Smooth muscle cell (in vitro differentiated cells): ENCODE measurements at regions not wholly inside any gene's neighbourhood (a gene's known extent, or its start where the extent isn't known, plus 50 kb on each side); places are given as distances from the start of the nearest gene placed in this dataset.

Experiments
- DNase-seq: peaks from one replicate; lab custom pipeline; 2025; ENCODE audit not compliant: unreplicated experiment; lab: John Stamatoyannopoulos, UW
- H2AFZ ChIP-seq: fragments of 200-600 bp; sonication (generic); 2 replicates; pipeline ENCODE4 v1.6.0; 2016; ENCODE audit warnings: antibody characterized with exemption, low read depth, mild to moderate bottlenecking
- H3F3A ChIP-seq: fragments of 200-600 bp; sonication (generic); 2 replicates; pipeline ENCODE4 v1.6.0; 2017; ENCODE audit warnings: antibody characterized with exemption, low read depth
- H3K27ac ChIP-seq: fragments of 200-600 bp; sonication (generic); 2 replicates; pipeline ENCODE4 v1.5.1; 2016; ENCODE audit warnings: low read depth, mild to moderate bottlenecking
- H3K27me3 ChIP-seq: fragments of 200-600 bp; sonication (generic); 2 replicates; pipeline ENCODE4 v1.6.1; 2016; ENCODE audit warnings: low read depth, mild to moderate bottlenecking
- H3K36me3 ChIP-seq: fragments of 200-600 bp; sonication (generic); 2 replicates; pipeline ENCODE4 v1.5.1; 2016; ENCODE audit warnings: low read depth
- H3K4me1 ChIP-seq: fragments of 200-600 bp; sonication (generic); 2 replicates; pipeline ENCODE4 v1.5.1; 2016; ENCODE audit warnings: low read depth
- H3K4me2 ChIP-seq: fragments of 200-600 bp; sonication (generic); 2 replicates; pipeline ENCODE4 v1.6.0; 2016; ENCODE audit warnings: mild to moderate bottlenecking
- H3K4me3 ChIP-seq: fragments of 200-600 bp; sonication (generic); 2 replicates; pipeline ENCODE4 v1.5.1; 2016; ENCODE audit warnings: mild to moderate bottlenecking
- H3K79me2 ChIP-seq: fragments of 200-600 bp; sonication (generic); 2 replicates; pipeline ENCODE4 v1.6.0; 2016; ENCODE audit warnings: low read depth, mild to moderate bottlenecking
- H3K9ac ChIP-seq: fragments of 200-600 bp; sonication (generic); 2 replicates; pipeline ENCODE4 v1.6.0; 2016; ENCODE audit warnings: low read depth
- H3K9me3 ChIP-seq: fragments of 200-600 bp; sonication (generic); replicated peaks from 2 replicates; pipeline ENCODE4 v1.5.1; 2016; ENCODE audit warnings: low read depth
- H4K20me1 ChIP-seq: fragments of 200-600 bp; sonication (generic); 2 replicates; pipeline ENCODE4 v1.6.0; 2016; ENCODE audit warnings: low read depth
- WGBS: methylation state at CpG from one replicate; pipeline ENCODE4 v1.1.7; 2016; ENCODE audit warnings: low lambda C conversion rate; 5-methylcytosine and 5-hydroxymethylcytosine counted together
- TF ChIP-seq, protein P1 (sequence below): fragments of 200-600 bp; sonication (generic); IDR thresholded peaks from 2 replicates; pipeline ENCODE4 v1.5.1; 2017; ENCODE audit warnings: borderline replicate concordance, mild to moderate bottlenecking, antibody characterized with exemption; ENCODE audit not compliant: insufficient read depth, poor library complexity, severe bottlenecking

DNA sequence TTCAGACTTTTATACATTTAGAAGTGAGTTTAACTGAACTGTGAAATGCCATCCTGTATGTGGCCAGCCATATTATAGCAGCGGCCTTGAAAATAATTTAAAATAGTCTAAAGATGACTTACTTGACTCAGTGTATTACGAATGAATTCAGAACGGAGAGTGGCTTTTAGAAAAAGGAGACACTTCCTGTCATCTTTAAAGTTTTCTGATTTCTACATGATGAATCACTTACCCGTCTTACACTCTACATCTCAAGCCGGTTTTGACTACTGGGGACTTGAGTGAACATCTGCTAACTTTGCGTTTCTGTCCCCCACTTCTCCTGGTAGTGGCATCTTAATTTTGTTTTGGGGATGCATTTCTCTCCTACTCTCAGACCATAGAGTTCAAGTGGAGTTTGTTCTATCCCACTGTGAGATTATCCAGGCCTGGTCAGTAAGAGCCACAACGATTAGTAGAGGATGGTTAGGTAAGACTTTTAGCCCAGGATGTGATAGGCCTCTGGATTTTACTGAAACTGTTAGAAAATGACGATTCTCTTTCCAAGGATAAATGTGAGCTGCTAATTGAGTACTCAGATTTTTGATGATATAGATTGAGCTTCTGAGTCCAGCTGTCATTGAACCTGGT, 175.4 kb upstream of the CADPS start:
- no peak overlapping the region for H3K4me3 ChIP-seq
- H3K4me1 ChIP-seq = no peaks in the 10 kb centered on the region
- no peak overlapping the region for H3K9ac ChIP-seq
- TF ChIP-seq, protein P1, sequence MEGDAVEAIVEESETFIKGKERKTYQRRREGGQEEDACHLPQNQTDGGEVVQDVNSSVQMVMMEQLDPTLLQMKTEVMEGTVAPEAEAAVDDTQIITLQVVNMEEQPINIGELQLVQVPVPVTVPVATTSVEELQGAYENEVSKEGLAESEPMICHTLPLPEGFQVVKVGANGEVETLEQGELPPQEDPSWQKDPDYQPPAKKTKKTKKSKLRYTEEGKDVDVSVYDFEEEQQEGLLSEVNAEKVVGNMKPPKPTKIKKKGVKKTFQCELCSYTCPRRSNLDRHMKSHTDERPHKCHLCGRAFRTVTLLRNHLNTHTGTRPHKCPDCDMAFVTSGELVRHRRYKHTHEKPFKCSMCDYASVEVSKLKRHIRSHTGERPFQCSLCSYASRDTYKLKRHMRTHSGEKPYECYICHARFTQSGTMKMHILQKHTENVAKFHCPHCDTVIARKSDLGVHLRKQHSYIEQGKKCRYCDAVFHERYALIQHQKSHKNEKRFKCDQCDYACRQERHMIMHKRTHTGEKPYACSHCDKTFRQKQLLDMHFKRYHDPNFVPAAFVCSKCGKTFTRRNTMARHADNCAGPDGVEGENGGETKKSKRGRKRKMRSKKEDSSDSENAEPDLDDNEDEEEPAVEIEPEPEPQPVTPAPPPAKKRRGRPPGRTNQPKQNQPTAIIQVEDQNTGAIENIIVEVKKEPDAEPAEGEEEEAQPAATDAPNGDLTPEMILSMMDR = no peak
- 33% methylated on average over 8 of the region's 8 CpGs for WGBS
- H2AFZ ChIP-seq = no peak overlapping the region
- no peaks in the 10 kb centered on the region for H4K20me1 ChIP-seq
- no peaks in the 10 kb centered on the region for H3K79me2 ChIP-seq
- no peak for DNase-seq
- H3F3A ChIP-seq = no peaks in the 10 kb centered on the region
- no peaks in the 10 kb centered on the region for H3K36me3 ChIP-seq
- peak overlapping the region; percentile 60 for H3K4me2 ChIP-seq
- peak overlapping the region; percentile 75 for H3K27ac ChIP-seq
- H3K9me3 ChIP-seq = no peaks in the 10 kb centered on the region
- H3K27me3 ChIP-seq = no peaks in the 10 kb centered on the region

GRCh38 chr3:63051920-63052319, 176.7 kb upstream of the CADPS start:
- H3K4me3 ChIP-seq = no peak overlapping the region

GRCh38 chr3:63056932-63057331, 181.7 kb upstream of the CADPS start:
- H4K20me1 ChIP-seq = no peaks in the 10 kb centered on the region
- H3K4me1 ChIP-seq = no peaks in the 10 kb centered on the region
- H3F3A ChIP-seq = no peaks in the 10 kb centered on the region
- H3K36me3 ChIP-seq = no peaks in the 10 kb centered on the region
- no peaks in the 10 kb centered on the region for H3K27me3 ChIP-seq
- no peak overlapping the region for H3K27ac ChIP-seq
- TF ChIP-seq, protein P1 = no peak
- no peaks in the 10 kb centered on the region for H3K79me2 ChIP-seq
- no peak overlapping the region for H3K9ac ChIP-seq
- no peak overlapping the region for H3K4me2 ChIP-seq
- no peak for DNase-seq
- no peak overlapping the region for H3K4me3 ChIP-seq
- no peaks in the 10 kb centered on the region for H3K9me3 ChIP-seq
- H2AFZ ChIP-seq = no peak overlapping the region
- 36% methylated on average over 1 of the region's 1 CpG for WGBS

More at GRCh38 chr3:63051920-63052319, 176.7 kb upstream of the CADPS start:
- Histone ChIP-seq H3K27ac (peak overlapping the region; percentile 75), H3K9me3 (no peaks in the 10 kb centered on the region), H4K20me1 (no peaks in the 10 kb centered on the region), H2AFZ (no peak overlapping the region), H3K36me3 (no peaks in the 10 kb centered on the region), H3K27me3 (no peaks in the 10 kb centered on the region), H3K4me2 (peak overlapping the region; percentile 60), H3K9ac (no peak overlapping the region), H3F3A (no peaks in the 10 kb centered on the region), H3K79me2 (no peaks in the 10 kb centered on the region), H3K4me1 (no peaks in the 10 kb centered on the region)
- no peak for DNase-seq
- whole genome bisulfite sequencing = 22% methylated on average over 5 of the region's 5 CpGs
- TF ChIP-seq, protein P1 = no peak

GRCh38 chr3:63060412-63060811, 185.2 kb upstream of the CADPS start:
- no peak for DNase-seq
- 82% methylated on average over 2 of the region's 2 CpGs for WGBS
- H3K36me3 ChIP-seq = no peaks in the 10 kb centered on the region
- H3K27me3 ChIP-seq = peaks cover 7% of the 10 kb centered on the region
- no peak overlapping the region for H3K9ac ChIP-seq
- H3K27ac ChIP-seq = no peak overlapping the region
- TF ChIP-seq, protein P1 = no peak
- no peaks in the 10 kb centered on the region for H3K9me3 ChIP-seq
- H4K20me1 ChIP-seq = no peaks in the 10 kb centered on the region
- H3K4me1 ChIP-seq = no peaks in the 10 kb centered on the region
- no peaks in the 10 kb centered on the region for H3F3A ChIP-seq
- no peak overlapping the region for H3K4me2 ChIP-seq
- H2AFZ ChIP-seq = no peak overlapping the region
- H3K4me3 ChIP-seq = no peak overlapping the region
- no peaks in the 10 kb centered on the region for H3K79me2 ChIP-seq
